Fibroblast of lung (primary cell): ENCODE measurements at regions not wholly inside any gene's neighbourhood (a gene's known extent, or its start where the extent isn't known, plus 50 kb on each side); places are given as distances from the start of the nearest gene placed in this dataset.

Experiments used
- DNase-seq, 2 donors: peaks; one replicate each; pipeline versions ENCODE4 v3.0.0 to v3.0.0-alpha.2; 2010; ENCODE audit warnings: low read depth in 2 of 2
- H2AFZ ChIP-seq: 2 replicates; pipeline ENCODE4 v1.5.1; 2012; ENCODE audit warnings: low read length, control low read depth, inconsistent platforms
- H3K27ac ChIP-seq: 2 replicates; pipeline ENCODE4 v1.5.1; 2011; ENCODE audit warnings: low read length, control low read depth; ENCODE audit not compliant: insufficient read depth
- H3K27me3 ChIP-seq: 2 replicates; pipeline ENCODE4 v1.5.1; 2011; ENCODE audit warnings: mild to moderate bottlenecking, low read length; ENCODE audit not compliant: control insufficient read depth, insufficient read depth
- H3K36me3 ChIP-seq: 2 replicates; pipeline ENCODE4 v1.5.1; 2011; ENCODE audit warnings: low read length; ENCODE audit not compliant: control insufficient read depth, insufficient read depth
- H3K4me1 ChIP-seq: 2 replicates; pipeline ENCODE4 v1.5.1; 2011; ENCODE audit warnings: low read length; ENCODE audit not compliant: control insufficient read depth, insufficient read depth; ENCODE audit errors: extremely low read depth
- H3K4me2 ChIP-seq: 2 replicates; pipeline ENCODE4 v1.5.1; 2011; ENCODE audit warnings: low read length, control low read depth; ENCODE audit not compliant: insufficient read depth; ENCODE audit errors: extremely low read depth
- H3K4me3 ChIP-seq, 4 experiments: fragments of 200-600 bp in 1 of 4; sonication (generic) in 1 of 4; replicated peaks in 1 of 4; 2 replicates each; pipeline ENCODE4 v1.5.1; 2011 to 2016; ENCODE audit warnings: low read length in 4 of 4, low read depth in 3 of 4, mild to moderate bottlenecking in 3 of 4, control low read depth in 2 of 4, inconsistent platforms in 1 of 4, mixed read lengths in 1 of 4; ENCODE audit not compliant: insufficient read depth in 1 of 4; ENCODE audit errors: control extremely low read depth in 1 of 4
- H3K79me2 ChIP-seq: 2 replicates; pipeline ENCODE4 v1.5.1; 2012; ENCODE audit warnings: mild to moderate bottlenecking, low read length, inconsistent platforms; ENCODE audit not compliant: control insufficient read depth, insufficient read depth
- H3K9ac ChIP-seq: 2 replicates; pipeline ENCODE4 v1.5.1; 2011; ENCODE audit warnings: mild to moderate bottlenecking, low read length, control low read depth; ENCODE audit not compliant: insufficient read depth
- H3K9me3 ChIP-seq: 2 replicates; pipeline ENCODE4 v1.5.1; 2012; ENCODE audit warnings: low read depth, low read length; ENCODE audit not compliant: control insufficient read depth, insufficient read depth
- H4K20me1 ChIP-seq: 2 replicates; pipeline ENCODE4 v1.5.1; 2011; ENCODE audit warnings: low read length; ENCODE audit not compliant: control insufficient read depth, insufficient read depth; ENCODE audit errors: extremely low read depth
- CTCF ChIP-seq, 2 donors: IDR thresholded peaks in 1 of 2; conservative IDR thresholded peaks in 1 of 2; 1 replicate in 1 of 2; 2 replicates in 1 of 2; pipeline ENCODE4 v1.5.1; 2011 to 2012; ENCODE audit warnings: low read length in 2 of 2, control low read depth in 1 of 2, inconsistent platforms in 1 of 2, low read depth in 1 of 2, mild to moderate bottlenecking in 1 of 2
- EZH2 ChIP-seq: IDR thresholded peaks from 2 replicates; pipeline ENCODE4 v1.5.1; 2012; ENCODE audit warnings: low read length, control low read depth, mild to moderate bottlenecking; ENCODE audit errors: missing control alignments

- TF ChIP-seq EZH2, result no peak
- no peak for TF ChIP-seq CTCF (conservative IDR thresholded peaks at IDR 0.05 in 1 of 2, IDR thresholded peaks at IDR 0.05 in 1 of 2; ENCODE audit: low read depth in 1 of 2, low read length in 2 of 2)
- no peaks in the 10 kb centered on the region for H3K9me3 ChIP-seq
- no peaks in the 10 kb centered on the region for H3K4me1 ChIP-seq
- H4K20me1 ChIP-seq, result no peaks in the 10 kb centered on the region
- no peak overlapping the region for H3K4me2 ChIP-seq
- no peak overlapping the region for H3K9ac ChIP-seq
- H3K79me2 ChIP-seq, result no peaks in the 10 kb centered on the region
- H3K36me3 ChIP-seq, result no peaks in the 10 kb centered on the region
- H3K27ac ChIP-seq, result no peak overlapping the region
- DNase-seq, result no peak
- H3K4me3 ChIP-seq, result no peak overlapping the region
- H3K27me3 ChIP-seq, result no peaks in the 10 kb centered on the region
- H2AFZ ChIP-seq, result no peak overlapping the region
Observed at GRCh38 chr10:2464483-2464882, 602.9 kb upstream of the PFKP start.

- no peak overlapping the region for H3K4me2 ChIP-seq
- no peaks in the 10 kb centered on the region for H3K4me1 ChIP-seq
- TF ChIP-seq EZH2 (no peak), CTCF (conservative IDR thresholded peaks at IDR 0.05 in 1 of 2, IDR thresholded peaks at IDR 0.05 in 1 of 2; ENCODE audit: low read depth in 1 of 2, low read length in 2 of 2) (no peak)
- H3K27ac ChIP-seq, result no peak overlapping the region
- H3K27me3 ChIP-seq, result no peaks in the 10 kb centered on the region
- H3K9ac ChIP-seq, result no peak overlapping the region
- no peaks in the 10 kb centered on the region for H4K20me1 ChIP-seq
- no peaks in the 10 kb centered on the region for H3K9me3 ChIP-seq
- no peaks in the 10 kb centered on the region for H3K79me2 ChIP-seq
- H2AFZ ChIP-seq, result no peak overlapping the region
- H3K36me3 ChIP-seq, result no peaks in the 10 kb centered on the region
- DNase-seq, result peak in 1 of 2 donors; percentile 57
- H3K4me3 ChIP-seq, result no peak overlapping the region
Observed at GRCh38 chr10:2463316-2463715, 604.0 kb upstream of the PFKP start.

GRCh38 chr10:2462581-2462980 is 604.8 kb upstream of the PFKP start:
- no peak overlapping the region for H3K27ac ChIP-seq

More at GRCh38 chr10:2462581-2462980, 604.8 kb upstream of the PFKP start:
- DNase-seq, result no peak
- Histone ChIP-seq H3K4me2 (no peak overlapping the region), H3K4me3 (no peak overlapping the region), H3K9me3 (no peaks in the 10 kb centered on the region), H2AFZ (no peak overlapping the region), H3K4me1 (no peaks in the 10 kb centered on the region), H3K9ac (no peak overlapping the region), H3K27me3 (no peaks in the 10 kb centered on the region), H3K36me3 (no peaks in the 10 kb centered on the region), H4K20me1 (no peaks in the 10 kb centered on the region), H3K79me2 (no peaks in the 10 kb centered on the region)
- no peak for TF ChIP-seq CTCF (conservative IDR thresholded peaks at IDR 0.05 in 1 of 2, IDR thresholded peaks at IDR 0.05 in 1 of 2; ENCODE audit: low read depth in 1 of 2, low read length in 2 of 2)
- no peak for TF ChIP-seq EZH2
